Effector CD4-positive, alpha-beta T cell (primary cell): ENCODE measurements at regions not wholly inside any gene's neighbourhood (a gene's known extent, or its start where the extent isn't known, plus 50 kb on each side); places are given as distances from the start of the nearest gene placed in this dataset.
"Not testable (repeated sequence)": the region's sequence is repeated elsewhere in the genome, so short reads cannot be mapped to it uniquely, and the experiment has no call there.

Experiments
- DNase-seq: peaks from one replicate; pipeline ENCODE4 v3.0.0-alpha.2; 2020

DNA sequence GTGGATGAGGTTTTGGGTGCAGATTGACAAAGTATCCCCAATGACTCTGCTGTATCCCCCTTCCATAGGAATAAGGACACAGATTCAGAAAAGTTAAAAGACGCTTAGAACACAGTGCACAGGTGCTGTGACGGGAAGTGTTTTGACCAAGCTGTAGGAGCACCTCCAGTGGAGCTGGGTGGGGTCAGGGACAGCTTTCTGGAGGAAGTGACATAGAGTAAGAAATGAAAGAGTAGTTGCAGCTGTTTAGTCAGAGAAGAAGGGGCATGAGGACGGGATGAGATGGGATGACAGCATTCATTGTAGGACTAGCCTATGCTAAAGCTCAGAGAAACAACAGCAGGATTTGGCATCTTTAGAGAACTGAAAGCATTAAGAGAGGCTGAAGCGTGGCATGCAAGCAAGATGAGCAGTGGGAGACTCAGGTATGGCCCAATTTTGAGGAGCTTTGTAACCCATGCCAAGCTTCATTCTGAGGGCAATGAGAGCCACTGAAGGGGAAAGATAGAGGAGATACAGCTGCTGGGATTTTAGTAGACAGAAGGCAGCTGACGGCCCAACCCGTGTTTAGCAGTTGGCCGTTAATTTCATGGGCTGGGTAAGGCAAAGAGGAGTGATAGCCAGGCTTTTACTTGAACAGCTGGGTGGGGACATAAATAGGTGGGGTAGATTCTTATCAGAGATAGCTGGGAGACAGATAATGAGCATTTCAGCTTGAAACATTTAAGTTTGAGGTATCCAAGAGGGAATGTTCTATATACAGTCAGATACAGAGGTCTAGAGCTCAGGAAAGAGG lies 131.8 kb upstream of the KRAS start:
- DNase-seq: no peak

GRCh38 chr12:25377469-25378177 lies 126.9 kb upstream of the KRAS start:
- DNase-seq: no peak

GRCh38 chr12:25376985-25377384 lies 126.3 kb upstream of the KRAS start:
- DNase-seq: no peak

GRCh38 chr12:25376407-25376806 lies 125.7 kb upstream of the KRAS start:
- DNase-seq: no peak

GRCh38 chr12:25372969-25373817 lies 122.5 kb upstream of the KRAS start:
- no peak for DNase-seq

GRCh38 chr12:25372002-25372401 lies 121.3 kb upstream of the KRAS start:
- DNase-seq: no peak

DNA sequence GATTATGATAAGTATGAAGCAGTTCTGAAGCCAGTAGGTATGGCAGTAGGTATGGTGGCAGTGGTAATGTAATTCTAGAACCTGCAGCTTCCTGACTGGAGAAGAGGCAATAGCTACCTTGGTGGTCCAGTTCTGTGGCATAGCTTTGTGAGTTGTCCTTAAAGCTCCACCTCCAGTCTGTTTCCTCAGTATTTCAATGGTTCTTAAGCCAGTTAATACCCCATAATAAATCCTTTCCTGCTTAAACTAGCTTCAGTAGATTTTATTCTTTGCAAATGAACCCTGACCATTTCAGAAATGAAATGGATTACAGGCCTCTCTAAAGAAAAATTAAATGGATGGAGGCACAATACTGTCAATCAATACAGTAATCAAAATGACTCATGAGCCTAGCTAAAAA lies 117.8 kb upstream of the KRAS start:
- no peak for DNase-seq

GRCh38 chr12:25366122-25366521 lies 115.4 kb upstream of the KRAS start:
- DNase-seq: no peak

GRCh38 chr12:25365340-25365730 lies 114.6 kb upstream of the KRAS start:
- DNase-seq: no peak

- no peak for DNase-seq
These were observed 114.0 kb upstream of the KRAS start for GRCh38 chr12:25364529-25365339.

DNA sequence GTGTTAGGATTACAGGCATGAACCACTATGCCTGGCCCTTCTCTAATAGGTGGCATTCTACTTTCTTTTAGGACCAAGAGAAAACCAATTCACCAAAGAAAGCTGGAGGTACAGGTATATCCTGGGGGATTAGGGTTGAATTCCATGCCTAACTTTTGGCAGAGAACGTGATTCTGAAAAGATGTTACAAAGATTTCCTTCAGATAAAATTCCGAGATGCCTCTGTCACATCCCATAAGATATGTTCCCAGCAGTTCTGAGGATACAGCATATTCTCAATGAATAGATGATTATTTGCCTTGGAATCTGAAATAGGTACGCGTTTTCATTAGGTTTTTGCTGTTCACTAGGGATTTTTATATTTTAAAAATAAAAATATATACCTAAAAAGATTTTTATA lies 111.9 kb upstream of the KRAS start:
- no peak for DNase-seq

DNA sequence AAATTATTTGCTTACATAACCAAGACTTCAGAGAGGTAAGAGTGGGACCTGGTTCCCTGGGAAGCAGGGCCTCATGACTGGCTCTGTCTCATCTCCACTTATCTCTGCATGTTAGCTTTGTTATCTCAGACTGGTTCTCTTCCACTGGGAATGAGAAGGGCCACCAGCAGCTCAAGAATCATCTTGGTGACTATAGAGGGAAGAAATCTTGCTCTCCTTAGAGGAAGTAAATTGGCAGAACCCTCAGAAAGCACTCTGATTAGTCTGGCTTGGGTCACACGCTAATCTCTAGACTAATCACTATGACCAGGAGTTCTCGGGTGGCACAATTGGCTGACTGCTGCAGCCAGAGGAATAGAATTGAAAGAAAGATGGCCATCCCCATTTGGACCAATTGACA lies 110.8 kb upstream of the KRAS start:
- DNase-seq: no peak

DNA sequence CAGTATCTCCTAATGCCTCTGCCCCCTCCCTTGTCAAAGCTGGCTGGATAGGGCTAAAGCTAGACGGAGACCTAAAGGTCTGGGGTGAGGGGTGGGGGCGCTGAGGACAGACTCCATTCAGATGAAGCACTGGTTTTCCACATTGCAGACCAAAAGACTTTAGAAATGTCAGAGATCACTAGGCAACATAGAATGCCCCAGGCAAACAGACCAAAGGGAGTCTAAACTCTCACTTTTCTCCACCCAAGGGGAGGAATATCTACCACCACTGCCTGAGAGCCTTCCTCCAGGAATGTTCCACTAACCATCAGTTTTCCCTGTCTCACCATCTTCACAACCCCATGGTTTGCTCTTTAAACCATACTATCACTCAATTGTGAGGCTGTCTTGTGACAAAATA lies 106.9 kb upstream of the KRAS start:
- DNase-seq: no peak

GRCh38 chr12:25352942-25353341 lies 102.2 kb upstream of the KRAS start:
- DNase-seq: not testable (repeated sequence)

DNA sequence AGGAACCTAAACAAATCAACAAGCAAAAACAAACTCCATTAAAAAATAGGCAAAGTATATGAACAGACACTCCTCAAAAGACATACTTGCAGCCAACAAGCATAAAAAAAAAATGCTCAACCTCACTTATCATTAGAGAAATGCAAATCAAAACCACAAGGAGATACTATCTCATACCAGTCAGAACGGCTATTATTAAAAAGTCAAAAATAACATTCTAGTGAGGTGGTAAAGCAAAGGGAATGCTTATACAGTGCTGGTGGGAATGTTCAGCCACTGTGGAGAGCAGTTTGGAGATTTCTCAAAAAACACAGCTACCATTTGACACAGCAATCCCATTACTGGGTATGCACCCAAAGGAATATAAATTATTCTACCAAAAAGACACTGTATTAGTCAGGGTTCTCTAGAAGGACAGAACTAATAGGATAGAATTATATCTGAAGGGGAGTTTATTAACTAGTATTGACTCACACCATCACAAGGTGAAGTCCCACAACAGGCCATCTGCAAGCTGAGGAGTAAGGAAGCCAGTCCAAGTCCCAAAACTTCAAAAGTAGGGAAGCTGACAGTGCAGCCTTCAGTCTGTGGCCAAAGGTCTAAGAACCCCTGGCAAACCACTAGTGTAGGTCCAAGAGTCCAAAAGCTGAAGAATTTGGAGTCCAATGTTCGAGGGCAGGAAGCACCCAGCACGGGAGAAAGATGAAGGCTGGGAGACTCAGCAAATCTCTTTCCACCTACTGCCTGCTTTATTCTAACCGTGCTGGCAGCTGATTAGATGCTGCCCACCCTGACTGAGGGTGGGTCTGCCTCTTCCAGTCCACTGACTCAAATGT lies 101.6 kb upstream of the KRAS start:
- DNase-seq: no peak

- DNase-seq: no peak
These were observed 97.8 kb upstream of the KRAS start for GRCh38 chr12:25348593-25348895.

- no peak for DNase-seq
These were observed 97.2 kb upstream of the KRAS start for GRCh38 chr12:25347716-25348592.

GRCh38 chr12:25341877-25342276 lies 91.1 kb upstream of the KRAS start:
- DNase-seq: not testable (repeated sequence)

DNA sequence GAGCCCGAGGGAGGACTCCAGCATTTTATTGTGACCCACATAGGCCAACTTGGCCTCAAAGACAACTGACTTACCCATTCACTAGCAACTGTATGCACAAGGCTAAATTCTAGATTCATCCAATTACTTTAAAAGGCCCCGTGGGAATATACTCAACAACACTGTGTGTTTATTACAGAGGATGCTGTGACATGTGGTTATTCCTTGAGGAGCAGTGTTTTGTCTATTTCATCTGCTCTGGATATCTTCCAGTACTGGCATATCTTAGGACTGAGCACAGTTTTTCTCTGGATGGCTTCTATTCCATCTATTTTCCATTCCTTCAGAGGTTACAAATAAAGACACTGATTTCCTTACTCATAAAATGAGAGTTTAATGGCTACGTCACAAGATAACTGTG lies 87.2 kb upstream of the KRAS start:
- DNase-seq: no peak

GRCh38 chr12:25332143-25332542 lies 81.4 kb upstream of the KRAS start:
- DNase-seq: no peak
